Right atrium auricular region (tissue), 2 donors: ENCODE measurements at regions not wholly inside any gene's neighbourhood (a gene's known extent, or its start where the extent isn't known, plus 50 kb on each side); places are given as distances from the start of the nearest gene placed in this dataset.

Experiments
- DNase-seq: peaks from one replicate; pipeline ENCODE4 v3.0.0-alpha.2; 2019; ENCODE audit warnings: low spot score
- H3K27ac ChIP-seq, 2 donors: fragments of 200-600 bp; sonication (generic); 1 replicate in 1 of 2; 2 replicates in 1 of 2; pipeline ENCODE4 v1.5.1; 2016 to 2019
- H3K27me3 ChIP-seq, 2 donors: fragments of 200-600 bp; sonication (generic); one replicate each; pipeline versions ENCODE4 v1.5.1 to v1.6.0; 2017 to 2019
- H3K36me3 ChIP-seq: fragments of 200-600 bp; sonication (generic); one replicate; pipeline ENCODE4 v1.5.1; 2016
- H3K4me1 ChIP-seq, 2 donors: fragments of 200-600 bp; sonication (generic); one replicate each; pipeline versions ENCODE4 v1.5.1 to v1.6.0; 2017 to 2019
- H3K4me3 ChIP-seq, 2 donors: fragments of 200-600 bp; sonication (generic); 1 replicate in 1 of 2; 2 replicates in 1 of 2; pipeline ENCODE4 v1.5.1; 2017 to 2019; ENCODE audit warnings: mild to moderate bottlenecking in 1 of 2, moderate library complexity in 1 of 2
- H3K9me3 ChIP-seq, 2 donors: fragments of 200-600 bp; sonication (generic); one replicate each; pipeline ENCODE4 v1.5.1; 2019
- TF ChIP-seq, protein P1 (sequence below), 2 donors: fragments of 200-600 bp; sonication (generic); IDR thresholded peaks; one replicate each; pipeline ENCODE4 v1.5.1; 2019; ENCODE audit warnings: antibody characterized with exemption in 2 of 2

DNA sequence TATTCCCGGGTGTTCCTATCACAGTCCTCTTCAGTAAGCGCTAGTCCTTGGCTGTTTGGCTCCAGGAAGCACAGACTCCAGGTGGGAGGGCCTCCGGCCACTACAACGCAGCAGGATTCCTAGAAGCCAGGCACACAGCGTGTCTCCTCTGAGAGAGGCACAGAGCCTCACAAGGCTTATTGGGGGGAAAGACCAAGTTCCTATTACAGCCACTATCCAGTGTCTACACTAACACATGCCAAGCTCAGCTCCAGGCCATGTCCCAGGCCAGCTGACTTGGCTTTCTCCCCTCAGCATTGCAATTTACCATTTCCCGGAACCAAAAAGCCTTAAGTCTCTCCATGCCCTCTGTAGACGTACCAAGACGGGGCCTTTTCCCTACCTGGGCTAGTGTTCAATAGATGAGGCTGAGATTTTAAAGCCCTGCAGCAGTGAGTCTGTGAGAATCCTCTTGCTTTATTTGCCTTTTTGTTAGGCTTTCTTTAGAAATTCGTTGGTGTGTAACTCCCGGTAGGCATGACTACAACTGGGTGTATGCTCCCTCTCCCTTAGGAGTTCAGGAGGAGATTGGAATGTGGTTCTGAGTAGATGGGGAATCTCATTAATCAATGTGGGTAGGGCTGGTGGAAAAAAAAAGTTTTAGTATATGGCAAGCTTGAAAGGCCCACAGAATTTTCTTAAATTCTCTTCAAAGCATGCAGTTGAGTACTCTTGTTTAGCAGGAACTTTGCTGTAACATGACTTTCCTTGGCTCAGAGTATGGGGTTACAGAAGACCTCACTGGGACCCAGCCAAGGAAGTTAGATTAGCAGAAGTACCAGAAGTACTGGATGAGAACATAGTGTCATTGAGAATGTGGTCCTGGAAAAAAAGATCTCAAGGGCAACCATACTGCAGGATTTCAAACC is 84.3 kb upstream of the SLC1A3 start:
- Histone ChIP-seq H3K27ac (peak overlapping the region; percentile 62 to 85), H3K4me1 (peaks cover 0 to 18% of the 10 kb centered on the region in 2 donors)

DNA sequence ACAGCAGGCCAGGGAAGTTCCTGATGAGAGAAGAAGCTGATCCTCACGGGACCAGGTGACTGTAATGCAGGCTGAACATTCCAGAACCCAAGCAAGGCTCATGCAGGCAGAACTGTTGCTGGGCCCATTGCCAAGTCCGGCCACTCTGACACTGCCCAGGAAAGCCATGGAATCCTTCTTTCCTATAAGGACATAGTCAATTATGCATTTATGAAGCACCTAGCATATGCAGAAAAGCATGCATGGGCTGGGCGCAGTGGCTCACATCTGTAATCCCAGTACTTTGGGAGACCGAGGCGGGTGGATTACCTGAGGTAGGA is 83.7 kb upstream of the SLC1A3 start:
- Histone ChIP-seq H3K4me3 (no peak overlapping the region), H3K9me3 (no peaks in the 10 kb centered on the region), H3K27ac (peak overlapping the region in 1 of 2 donors; percentile 85), H3K4me1 (peaks cover 0 to 18% of the 10 kb centered on the region in 2 donors), H3K27me3 (no peaks in the 10 kb centered on the region), H3K36me3 (no peaks in the 10 kb centered on the region)
- no peak for DNase-seq
- TF ChIP-seq, protein P1, sequence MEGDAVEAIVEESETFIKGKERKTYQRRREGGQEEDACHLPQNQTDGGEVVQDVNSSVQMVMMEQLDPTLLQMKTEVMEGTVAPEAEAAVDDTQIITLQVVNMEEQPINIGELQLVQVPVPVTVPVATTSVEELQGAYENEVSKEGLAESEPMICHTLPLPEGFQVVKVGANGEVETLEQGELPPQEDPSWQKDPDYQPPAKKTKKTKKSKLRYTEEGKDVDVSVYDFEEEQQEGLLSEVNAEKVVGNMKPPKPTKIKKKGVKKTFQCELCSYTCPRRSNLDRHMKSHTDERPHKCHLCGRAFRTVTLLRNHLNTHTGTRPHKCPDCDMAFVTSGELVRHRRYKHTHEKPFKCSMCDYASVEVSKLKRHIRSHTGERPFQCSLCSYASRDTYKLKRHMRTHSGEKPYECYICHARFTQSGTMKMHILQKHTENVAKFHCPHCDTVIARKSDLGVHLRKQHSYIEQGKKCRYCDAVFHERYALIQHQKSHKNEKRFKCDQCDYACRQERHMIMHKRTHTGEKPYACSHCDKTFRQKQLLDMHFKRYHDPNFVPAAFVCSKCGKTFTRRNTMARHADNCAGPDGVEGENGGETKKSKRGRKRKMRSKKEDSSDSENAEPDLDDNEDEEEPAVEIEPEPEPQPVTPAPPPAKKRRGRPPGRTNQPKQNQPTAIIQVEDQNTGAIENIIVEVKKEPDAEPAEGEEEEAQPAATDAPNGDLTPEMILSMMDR (IDR thresholded peaks at IDR 0.05) = no peak

More for the DNA sequence above, 84.3 kb upstream of the SLC1A3 start:
- Histone ChIP-seq H3K9me3 (no peaks in the 10 kb centered on the region), H3K36me3 (no peaks in the 10 kb centered on the region), H3K4me3 (no peak overlapping the region), H3K27me3 (no peaks in the 10 kb centered on the region)
- DNase-seq = no peak
- TF ChIP-seq, protein P1 (IDR thresholded peaks at IDR 0.05) = no peak

DNA sequence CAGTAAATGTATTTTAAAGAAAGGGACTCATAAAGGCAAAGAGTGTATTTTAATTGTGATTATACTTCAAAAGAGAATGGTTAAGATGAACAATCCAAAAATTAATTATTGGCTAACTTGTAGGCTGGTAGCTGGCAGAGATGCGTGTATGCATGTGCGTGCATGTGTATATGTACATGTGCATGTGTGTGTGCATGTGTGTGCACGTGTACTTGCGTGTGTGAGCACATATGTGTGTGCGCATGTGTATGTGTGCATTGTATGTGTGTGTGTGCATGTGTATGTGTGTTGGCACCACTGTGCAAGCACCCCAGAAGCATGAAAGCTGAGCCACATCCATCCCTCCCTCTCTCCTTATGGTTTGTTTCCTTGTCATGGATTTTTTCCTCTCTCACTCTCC is 83.0 kb upstream of the SLC1A3 start:
- no peak overlapping the region for H3K27ac ChIP-seq
- H3K4me3 ChIP-seq = no peak overlapping the region
- TF ChIP-seq, protein P1 (IDR thresholded peaks at IDR 0.05) = no peak
- no peaks in the 10 kb centered on the region for H3K27me3 ChIP-seq
- DNase-seq = no peak
- H3K9me3 ChIP-seq = no peaks in the 10 kb centered on the region
- H3K36me3 ChIP-seq = no peaks in the 10 kb centered on the region
- peaks cover 0 to 18% of the 10 kb centered on the region in 2 donors for H3K4me1 ChIP-seq

DNA sequence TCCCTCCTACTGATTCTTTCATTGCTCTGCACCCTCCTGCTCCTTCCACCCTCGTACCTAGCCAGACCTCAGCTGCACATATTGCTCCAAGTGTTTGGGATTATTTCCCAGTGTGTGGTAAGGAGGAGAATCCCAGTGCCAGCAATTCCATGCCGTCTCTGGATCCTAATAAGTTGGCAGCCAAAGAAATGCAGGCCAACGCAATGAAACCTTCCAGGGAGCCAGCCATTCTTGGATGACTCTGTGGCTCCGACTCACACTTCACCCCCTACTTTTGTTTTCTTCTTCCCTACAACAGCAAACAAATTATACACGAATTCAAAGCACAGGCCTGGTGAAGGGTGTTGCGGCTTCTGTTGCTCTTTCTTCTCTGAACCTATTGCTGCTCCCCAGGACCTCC is 82.5 kb upstream of the SLC1A3 start:
- Histone ChIP-seq H3K9me3 (no peaks in the 10 kb centered on the region), H3K4me1 (peaks cover 0 to 18% of the 10 kb centered on the region in 2 donors), H3K27ac (no peak overlapping the region), H3K4me3 (no peak overlapping the region), H3K36me3 (no peaks in the 10 kb centered on the region), H3K27me3 (no peaks in the 10 kb centered on the region)
- TF ChIP-seq, protein P1 (IDR thresholded peaks at IDR 0.05) = no peak
- DNase-seq = no peak

DNA sequence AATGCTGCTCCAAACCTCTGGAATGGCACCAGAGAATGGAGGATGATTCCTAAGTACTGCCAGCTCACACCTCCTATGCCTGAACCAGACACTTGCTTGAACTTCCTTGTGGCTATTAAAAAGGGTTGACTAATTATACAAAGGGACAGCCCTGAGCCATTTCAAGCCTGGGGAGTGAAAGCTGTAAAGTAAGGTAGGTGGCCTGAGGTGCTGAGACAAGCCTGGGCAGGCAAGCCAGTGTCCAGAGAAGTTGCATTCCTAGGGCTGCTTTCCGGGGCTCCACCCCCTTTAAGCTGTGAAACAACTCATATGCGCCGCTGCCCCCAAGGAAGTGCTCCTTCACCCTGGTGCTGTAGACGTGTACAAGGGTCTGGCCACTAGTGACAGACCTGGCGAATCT is 79.9 kb upstream of the SLC1A3 start:
- no peaks in the 10 kb centered on the region for H3K36me3 ChIP-seq
- H3K27ac ChIP-seq = no peak overlapping the region
- DNase-seq = no peak
- TF ChIP-seq, protein P1 (IDR thresholded peaks at IDR 0.05) = no peak
- H3K27me3 ChIP-seq = no peaks in the 10 kb centered on the region
- H3K4me3 ChIP-seq = no peak overlapping the region
- peaks cover 0 to 16% of the 10 kb centered on the region in 2 donors for H3K4me1 ChIP-seq
- H3K9me3 ChIP-seq = no peaks in the 10 kb centered on the region
